ENCODE measurements at regions not wholly inside any gene's neighbourhood (a gene's known extent, or its start where the extent isn't known, plus 50 kb on each side); places are given as distances from the start of the nearest gene placed in this dataset.

- no peak for TF ChIP-seq FOSL1 (IDR thresholded peaks at IDR 0.05; ENCODE audit: insufficient read depth, low read depth, low read length)
- no peak for TF ChIP-seq SIX5 (IDR thresholded peaks at IDR 0.05; ENCODE audit: low read depth, low read length)
- TF ChIP-seq SIN3A (conservative IDR thresholded peaks at IDR 0.05 in 1 of 2, IDR thresholded peaks at IDR 0.05 in 1 of 2; ENCODE audit: low read depth in 1 of 2, low read length in 2 of 2), result no peak
- TF ChIP-seq EP300 (IDR thresholded peaks at IDR 0.05; ENCODE audit: borderline replicate concordance in 1 of 2, low read depth in 2 of 2, low read length in 2 of 2), result no peak
- no peak for TF ChIP-seq ATF3 (IDR thresholded peaks at IDR 0.05; ENCODE audit: insufficient read depth, low read depth, low read length)
- no peak for TF ChIP-seq TAF1 (IDR thresholded peaks at IDR 0.05; ENCODE audit: low read depth, low read length)
- TF ChIP-seq BCL11A (IDR thresholded peaks at IDR 0.05; ENCODE audit: low read depth in 2 of 2, low read length in 2 of 2), result no peak
- no peak for TF ChIP-seq CTCF (IDR thresholded peaks at IDR 0.05; ENCODE audit: control extremely low read depth in 1 of 3, insufficient read depth in 1 of 3, low read depth in 1 of 3, low read length in 3 of 3)
- TF ChIP-seq EZH2 (IDR thresholded peaks at IDR 0.05; ENCODE audit: low read depth, low read length, severe bottlenecking), result no peak
- no peak for TF ChIP-seq E2F6 (IDR thresholded peaks at IDR 0.05)
These were observed 317.0 kb upstream of the JAG1 start for GRCh38 chr20:10990625-10991382.

Measured in H1 (cell line).